AG09309 (cell line): ENCODE measurements at regions not wholly inside any gene's neighbourhood (a gene's known extent, or its start where the extent isn't known, plus 50 kb on each side); places are given as distances from the start of the nearest gene placed in this dataset.

ENCODE experiments used
- DNase-seq: peaks from one replicate; pipeline ENCODE4 v3.0.0-alpha.2; 2010; ENCODE audit warnings: low read depth
- H3K4me3 ChIP-seq: 2 replicates; pipeline ENCODE4 v1.5.1; 2011; ENCODE audit warnings: mild to moderate bottlenecking, low read depth, low read length, moderate library complexity; ENCODE audit not compliant: control insufficient read depth
- TF ChIP-seq, protein P1 (sequence below): IDR thresholded peaks from 2 replicates; pipeline ENCODE4 v1.5.1; 2011; ENCODE audit warnings: mild to moderate bottlenecking, low read depth, low read length, inconsistent platforms; ENCODE audit not compliant: insufficient read depth, control insufficient read depth; ENCODE audit errors: missing control alignments

DNA sequence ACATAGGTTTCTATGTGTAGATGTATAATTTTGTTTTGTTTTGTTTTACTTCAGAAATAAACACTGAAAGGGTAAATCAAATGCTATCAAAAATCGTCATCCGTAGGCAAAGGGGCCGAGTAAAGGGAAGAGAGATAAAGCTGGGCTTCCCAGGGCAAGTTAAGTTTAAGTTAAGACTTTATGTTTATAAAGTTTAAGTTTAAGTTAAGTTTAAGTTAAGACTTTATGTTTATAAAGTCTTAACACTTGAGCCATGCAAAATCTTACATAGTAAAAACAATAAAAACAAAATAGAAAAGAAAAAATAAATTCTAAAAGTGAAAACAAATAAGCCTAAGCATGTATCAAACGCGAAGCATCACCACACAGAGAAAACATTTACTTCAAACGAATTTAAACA is 216.1 kb upstream of the SYNDIG1 start:
- no peak overlapping the region for H3K4me3 ChIP-seq
- TF ChIP-seq, protein P1, sequence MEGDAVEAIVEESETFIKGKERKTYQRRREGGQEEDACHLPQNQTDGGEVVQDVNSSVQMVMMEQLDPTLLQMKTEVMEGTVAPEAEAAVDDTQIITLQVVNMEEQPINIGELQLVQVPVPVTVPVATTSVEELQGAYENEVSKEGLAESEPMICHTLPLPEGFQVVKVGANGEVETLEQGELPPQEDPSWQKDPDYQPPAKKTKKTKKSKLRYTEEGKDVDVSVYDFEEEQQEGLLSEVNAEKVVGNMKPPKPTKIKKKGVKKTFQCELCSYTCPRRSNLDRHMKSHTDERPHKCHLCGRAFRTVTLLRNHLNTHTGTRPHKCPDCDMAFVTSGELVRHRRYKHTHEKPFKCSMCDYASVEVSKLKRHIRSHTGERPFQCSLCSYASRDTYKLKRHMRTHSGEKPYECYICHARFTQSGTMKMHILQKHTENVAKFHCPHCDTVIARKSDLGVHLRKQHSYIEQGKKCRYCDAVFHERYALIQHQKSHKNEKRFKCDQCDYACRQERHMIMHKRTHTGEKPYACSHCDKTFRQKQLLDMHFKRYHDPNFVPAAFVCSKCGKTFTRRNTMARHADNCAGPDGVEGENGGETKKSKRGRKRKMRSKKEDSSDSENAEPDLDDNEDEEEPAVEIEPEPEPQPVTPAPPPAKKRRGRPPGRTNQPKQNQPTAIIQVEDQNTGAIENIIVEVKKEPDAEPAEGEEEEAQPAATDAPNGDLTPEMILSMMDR = no peak
- DNase-seq = no peak

DNA sequence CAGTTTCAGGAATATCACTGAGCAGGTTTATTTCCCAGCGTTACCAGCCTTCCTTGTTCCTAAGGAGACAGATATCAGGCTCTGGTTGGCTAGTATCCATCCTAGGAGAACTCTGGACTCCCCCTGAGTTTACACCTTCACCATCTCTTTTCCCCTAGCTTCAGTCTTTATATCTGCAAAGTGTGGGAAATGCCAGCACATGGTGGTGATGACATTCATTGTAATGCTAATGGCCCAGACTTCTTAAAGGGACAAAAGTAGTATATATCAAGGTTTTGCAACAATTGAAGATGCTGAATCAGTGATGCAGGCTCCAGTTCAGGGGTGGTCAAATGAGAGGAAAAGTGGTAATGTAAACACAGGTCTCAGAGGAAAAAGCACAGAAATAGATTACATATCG is 224.3 kb upstream of the SYNDIG1 start:
- no peak overlapping the region for H3K4me3 ChIP-seq
- TF ChIP-seq, protein P1 = no peak
- DNase-seq = no peak

DNA sequence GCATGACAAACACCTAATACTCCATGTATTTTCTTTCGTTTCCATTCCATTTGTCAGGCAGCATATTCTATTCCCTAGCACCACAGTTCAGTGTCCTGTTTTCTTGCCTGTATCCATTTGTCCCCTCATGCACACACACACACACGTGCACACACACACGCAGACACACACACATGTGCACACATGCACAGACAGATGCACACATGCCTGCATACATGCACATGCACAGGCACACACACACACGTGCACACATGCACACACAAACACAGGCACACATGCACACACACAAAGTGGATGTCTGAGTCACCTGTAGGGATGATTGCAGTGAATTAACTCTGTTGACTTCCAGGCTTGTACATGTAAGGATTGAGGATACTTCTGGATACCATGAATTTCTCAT is 226.7 kb upstream of the SYNDIG1 start:
- DNase-seq = no peak
- TF ChIP-seq, protein P1 = no peak
- H3K4me3 ChIP-seq = no peak overlapping the region

DNA sequence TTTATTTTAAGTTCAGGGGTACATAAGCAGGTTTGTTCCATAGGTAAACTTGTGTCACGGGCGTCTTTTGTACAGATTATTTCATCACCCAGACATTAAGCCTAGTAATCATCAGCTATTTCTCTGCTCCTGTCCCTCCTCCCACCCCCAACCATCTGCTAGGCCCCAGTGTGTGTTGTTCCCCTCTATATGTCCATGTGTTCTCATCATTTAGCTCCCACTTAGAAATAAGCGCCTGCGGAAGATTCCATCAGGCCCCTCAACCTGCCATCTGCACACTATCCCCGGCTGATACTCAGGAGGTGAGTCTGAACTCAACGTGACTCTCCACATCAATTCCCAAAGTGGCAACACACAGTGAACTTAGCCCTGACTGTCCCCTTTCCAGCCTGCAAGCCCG is 228.0 kb upstream of the SYNDIG1 start:
- no peak overlapping the region for H3K4me3 ChIP-seq
- TF ChIP-seq, protein P1 = no peak
- DNase-seq = no peak

DNA sequence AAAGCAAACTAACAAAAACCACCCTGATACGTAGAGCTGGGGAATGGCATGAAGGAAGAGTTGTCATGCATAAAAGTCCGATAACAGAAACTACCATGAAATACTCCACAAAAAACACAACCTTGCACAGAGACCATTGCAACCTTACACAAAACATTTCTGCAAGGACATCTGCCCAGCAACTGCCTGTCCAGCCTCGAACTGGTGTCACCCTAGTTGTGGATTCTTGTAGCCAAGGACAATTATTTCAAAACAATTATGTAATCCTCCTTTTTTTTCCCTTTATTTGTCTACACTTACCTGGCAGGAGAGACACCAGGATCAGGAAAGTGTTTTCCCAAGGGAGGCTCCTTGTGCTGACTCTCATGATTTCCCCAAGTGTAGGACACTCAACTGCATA is 232.5 kb upstream of the SYNDIG1 start:
- no peak for DNase-seq
- TF ChIP-seq, protein P1 = no peak
- H3K4me3 ChIP-seq = no peak overlapping the region

DNA sequence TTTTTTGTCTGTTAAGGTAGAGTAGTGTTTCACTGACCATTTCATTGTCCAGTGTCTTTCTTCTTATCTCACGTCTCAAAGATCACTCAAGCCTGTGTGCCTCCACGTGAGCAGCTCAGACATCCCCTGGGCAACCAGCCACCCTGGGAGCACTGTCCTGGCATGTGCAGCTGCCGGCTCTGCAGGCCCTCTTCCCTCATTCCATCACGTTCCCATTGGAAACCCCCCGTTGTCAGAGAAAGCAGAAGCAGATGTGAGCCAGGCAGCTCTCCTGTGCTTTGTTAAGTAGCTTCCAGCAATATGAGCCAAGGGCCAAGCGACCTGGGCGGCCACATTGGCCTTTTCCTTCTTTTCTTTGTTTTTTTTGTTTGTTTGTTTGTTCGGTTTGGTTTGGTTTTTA is 233.2 kb upstream of the SYNDIG1 start:
- TF ChIP-seq, protein P1 = no peak
- no peak for DNase-seq
- H3K4me3 ChIP-seq = no peak overlapping the region

DNA sequence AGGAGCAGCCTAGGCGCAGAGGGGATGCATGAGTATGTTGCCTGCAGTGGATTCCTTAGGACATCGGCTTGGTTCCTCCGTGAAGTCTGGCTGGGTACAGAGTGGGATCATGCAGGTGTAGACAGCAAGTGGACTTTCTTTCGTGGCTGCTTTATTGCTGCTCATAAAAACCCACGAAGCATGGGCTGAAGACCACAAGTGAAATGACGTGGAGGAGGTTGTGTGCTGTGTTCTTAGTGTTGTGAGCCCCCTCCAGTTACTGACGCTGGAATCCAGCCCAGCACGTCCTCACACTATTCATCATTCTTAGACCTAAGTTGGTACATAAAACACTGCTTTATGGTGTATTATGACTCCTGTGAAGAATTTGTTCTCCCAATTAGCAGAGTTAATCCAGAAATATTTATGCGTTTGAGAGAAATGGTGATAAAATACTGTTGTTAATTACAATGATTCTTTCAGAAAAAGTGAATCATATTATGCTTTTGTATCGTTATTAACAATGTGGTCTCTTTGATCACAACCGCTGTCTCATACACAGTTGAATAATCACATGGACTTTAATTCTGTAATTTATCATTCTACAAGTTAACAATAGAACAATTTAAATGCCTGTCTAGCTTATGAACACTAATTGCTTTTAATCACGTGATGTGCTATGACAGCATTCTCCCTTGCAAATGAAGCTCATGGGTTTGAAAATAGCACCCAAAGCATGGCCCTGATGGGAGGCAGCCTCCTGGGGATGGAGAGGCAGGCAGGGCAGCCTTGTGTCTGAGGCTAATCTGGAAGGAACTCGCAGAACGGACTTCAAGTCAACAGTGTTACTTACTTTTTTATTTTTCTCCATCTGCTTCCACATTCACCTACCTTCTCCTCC is 233.9 kb upstream of the SYNDIG1 start:
- TF ChIP-seq, protein P1 = no peak
- H3K4me3 ChIP-seq = no peak overlapping the region
- DNase-seq = no peak
